K562 (cell line): ENCODE measurements at regions not wholly inside any gene's neighbourhood (a gene's known extent, or its start where the extent isn't known, plus 50 kb on each side); places are given as distances from the start of the nearest gene placed in this dataset.

ENCODE experiments used
- ATAC-seq: fragments of 200-7000 bp; cut with Tn5 transposase; 3 replicates; pipeline ENCODE4 v1.9.1; 2020; ENCODE audit warnings: moderate library complexity
- BruUV-seq: library from RNA; stranded (reverse); fragments of 400-500 nt; replicated peaks from 2 replicates; lab custom pipeline; 2021; lab: Mats Ljungman, UMichigan
- CTCF ChIA-PET: fragments of 300-600 bp; formaldehyde crosslinking; extraction: SDS; loops from one replicate; lab custom pipeline; 2021; ENCODE audit warnings: low intra/inter-chr PET ratio; lab: Yijun Ruan, JAX
- POLR2A ChIA-PET: fragments of 300-600, 350-650 bp; sonication (Branson Sonifier 250); formaldehyde crosslinking; extraction: SDS; loops from one replicate; lab custom pipeline; 2021; ENCODE audit warnings: antibody characterized with exemption, inconsistent platforms; lab: Yijun Ruan, JAX
- DNase-seq, 4 experiments: peaks; one replicate each; pipeline versions ENCODE4 v3.0.0 to v3.0.0-alpha.2; 2011 to 2018; ENCODE audit warnings: low spot score in 3 of 4, mixed read lengths in 3 of 4; ENCODE audit errors: extremely low read depth in 1 of 4
- FAIRE-seq: peaks from 2 replicates; lab custom pipeline; 2011; peaks lifted over from hg19 to GRCh38; lab: Jason Lieb, UNC
- H2AFZ ChIP-seq: 2 replicates; pipeline ENCODE4 v1.6.0; 2011; ENCODE audit warnings: low read depth, low read length, control low read depth, inconsistent platforms
- H3K27ac ChIP-seq: fragments of 200-600 bp; 3 replicates; pipeline ENCODE4 v1.8.0; 2011; ENCODE audit warnings: low read depth, mild to moderate bottlenecking, control low read depth, inconsistent platforms, low read length, moderate library complexity, mixed read lengths; ENCODE audit errors: extremely low read depth
- H3K27me3 ChIP-seq, 2 experiments: fragments of 300-600 bp in 1 of 2; 2 replicates in 1 of 2; 3 replicates in 1 of 2; pipeline versions ENCODE4 v1.6.0 to v1.8.0; 2011; ENCODE audit warnings: inconsistent platforms in 2 of 2, low read length in 2 of 2, mild to moderate bottlenecking in 1 of 2, mixed read lengths in 1 of 2, moderate library complexity in 1 of 2; ENCODE audit not compliant: control insufficient read depth in 2 of 2, insufficient read depth in 2 of 2
- H3K36me3 ChIP-seq: fragments of 300-600 bp; 3 replicates; pipeline ENCODE4 v1.8.0; 2011; ENCODE audit warnings: mild to moderate bottlenecking, low read length, inconsistent platforms; ENCODE audit not compliant: control insufficient read depth, insufficient read depth
- H3K4me1 ChIP-seq, 2 experiments: fragments of 200-600 bp in 1 of 2; replicated peaks in 1 of 2; 2 replicates in 1 of 2; 3 replicates in 1 of 2; pipeline versions ENCODE4 v1.5.1 to v1.8.0; 2011; ENCODE audit warnings: inconsistent platforms in 2 of 2, low read length in 2 of 2, mild to moderate bottlenecking in 1 of 2, mixed read lengths in 1 of 2, moderate library complexity in 1 of 2; ENCODE audit not compliant: control insufficient read depth in 2 of 2, insufficient read depth in 2 of 2
- H3K4me2 ChIP-seq: 2 replicates; pipeline ENCODE4 v1.6.1; 2011; ENCODE audit warnings: low read length, control low read depth, inconsistent platforms, mixed read lengths; ENCODE audit not compliant: insufficient read depth
- H3K4me3 ChIP-seq: fragments of 200-600 bp; sonication (generic), shearing (Covaris generic); 2 replicates; pipeline ENCODE4 v1.5.1; 2016; ENCODE audit warnings: control low read depth, inconsistent platforms
- H3K79me2 ChIP-seq: fragments of 200-600 bp; 3 replicates; pipeline ENCODE4 v1.8.0; 2011; ENCODE audit warnings: low read length, inconsistent platforms; ENCODE audit not compliant: control insufficient read depth, insufficient read depth
- H3K9ac ChIP-seq, 2 experiments: 2 replicates each; pipeline versions ENCODE4 v1.6.0 to v1.6.1; 2011; ENCODE audit warnings: low read depth in 2 of 2, low read length in 2 of 2, control low read depth in 1 of 2, inconsistent platforms in 1 of 2, mild to moderate bottlenecking in 1 of 2, mixed read lengths in 1 of 2; ENCODE audit not compliant: insufficient read depth in 1 of 2
- H3K9me1 ChIP-seq: one replicate; pipeline ENCODE4 v1.6.0; 2011; ENCODE audit warnings: inconsistent platforms, mild to moderate bottlenecking, low read length, moderate library complexity; ENCODE audit not compliant: control insufficient read depth, insufficient read depth
- H3K9me3 ChIP-seq: replicated peaks from 2 replicates; pipeline ENCODE4 v1.5.1; 2011; ENCODE audit warnings: low read depth, low read length, inconsistent platforms; ENCODE audit not compliant: control insufficient read depth, insufficient read depth
- H4K20me1 ChIP-seq: replicated peaks from 2 replicates; pipeline ENCODE4 v1.6.1; 2011; ENCODE audit warnings: low read length, inconsistent platforms, mixed read lengths; ENCODE audit not compliant: control insufficient read depth, insufficient read depth
- CBFA2T3 ChIP-seq: fragments of 450-650 bp; IDR thresholded peaks from 2 replicates; pipeline ENCODE4 v1.6.1; 2017
- JUND ChIP-seq, 2 experiments: IDR thresholded peaks; 2 replicates in 1 of 2; 3 replicates in 1 of 2; pipeline ENCODE4 v1.6.1; 2011; ENCODE audit warnings: borderline replicate concordance in 2 of 2, low read depth in 2 of 2, low read length in 2 of 2, improper control_type of control experiment in 1 of 2, missing biosample characterization in 1 of 2, missing genetic modification characterization in 1 of 2, missing genetic modification reagents in 1 of 2
- MCM7 ChIP-seq, 2 experiments: fragments of 450-650 bp; IDR thresholded peaks; 2 replicates each; pipeline ENCODE4 v1.6.1; 2016 to 2018
- MEF2D ChIP-seq: conservative IDR thresholded peaks from 2 replicates; pipeline ENCODE4 v1.6.1; 2016; ENCODE audit warnings: low read depth, missing genetic modification characterization, missing compliant biosample characterization
- NR2C1 ChIP-seq, 2 experiments: fragments of 450-650 bp; IDR thresholded peaks; 2 replicates each; pipeline ENCODE4 v1.6.1; 2017; ENCODE audit warnings: mild to moderate bottlenecking in 2 of 2, antibody characterized with exemption in 1 of 2, inconsistent platforms in 1 of 2, missing compliant biosample characterization in 1 of 2, missing genetic modification characterization in 1 of 2
- PML ChIP-seq: IDR thresholded peaks from 2 replicates; pipeline ENCODE4 v1.6.1; 2012; ENCODE audit warnings: low read length, inconsistent platforms
- RBM17 ChIP-seq: fragments of 200-400 bp; formaldehyde crosslinking; IDR thresholded peaks from 2 replicates; pipeline ENCODE4 v1.6.1; 2017; ENCODE audit warnings: low read depth, mild to moderate bottlenecking, low read length, borderline replicate concordance
- THRAP3 ChIP-seq: fragments of 450-650 bp; IDR thresholded peaks from 2 replicates; pipeline ENCODE4 v1.6.1; 2016; ENCODE audit warnings: mild to moderate bottlenecking, inconsistent platforms, borderline replicate concordance
- TRIM25 ChIP-seq: fragments of 450-650 bp; IDR thresholded peaks from 2 replicates; pipeline ENCODE4 v1.7.0; 2016; ENCODE audit warnings: borderline replicate concordance
- WGBS: fragments of 100-300 bp; shearing (Covaris generic); methylation state at CpG from one replicate; pipeline ENCODE4 v1.1.6; 2016; ENCODE audit warnings: low coverage, mixed read lengths; ENCODE audit not compliant: insufficient coverage; ENCODE audit errors: missing lambda C conversion rate; 5-methylcytosine and 5-hydroxymethylcytosine counted together
- in situ Hi-C: fragments of 300-500 bp; cut with MboI; formaldehyde crosslinking; loops from 4 replicates; pipeline ENCODE4 v1.15.0; 2018; ENCODE audit warnings: inconsistent platforms, mixed read lengths
- intact Hi-C: fragments of 100-400 bp; cut with micrococcal nuclease; formaldehyde crosslinking; loops from 2 replicates; pipeline ENCODE4 v1.14.2; 2022

- ATAC-seq (no peak), FAIRE-seq (no peak), DNase-seq (no peak)
- Histone ChIP-seq H3K27me3 (no peaks in the 10 kb centered on the region), H3K9me1 (no peaks in the 10 kb centered on the region), H3K27ac (no peak overlapping the region), H2AFZ (no peak overlapping the region), H3K4me3 (no peak overlapping the region), H3K9me3 (no peaks in the 10 kb centered on the region), H3K79me2 (no peaks in the 10 kb centered on the region), H3K36me3 (no peaks in the 10 kb centered on the region), H3K4me2 (no peak overlapping the region), H4K20me1 (no peaks in the 10 kb centered on the region), H3K4me1 (no peaks in the 10 kb centered on the region), H3K9ac (no peak overlapping the region)
- ChIA-PET POLR2A (no interaction called here), CTCF (no interaction called here)
- TF ChIP-seq CBFA2T3 (no peak), THRAP3 (no peak), JUND (IDR thresholded peaks at IDR 0.05; ENCODE audit: borderline replicate concordance, low read depth, low read length) (no peak), JUND (tag; IDR thresholded peaks at IDR 0.05; ENCODE audit: borderline replicate concordance, low read depth, low read length) (no peak), NR2C1 (IDR thresholded peaks at IDR 0.05) (no peak), NR2C1 (tag; IDR thresholded peaks at IDR 0.05) (no peak), MEF2D (tag) (no peak), RBM17 (no peak), PML (no peak), TRIM25 (no peak), MCM7 (IDR thresholded peaks at IDR 0.05) (no peak)
- in situ Hi-C loops: no loop called here
- BruUV-seq: no TSS peak
- intact Hi-C loops: no loop called here
- WGBS: 0% methylated on average over 2 of the region's 2 CpGs
These were observed 373.6 kb upstream of the DDI1 start for GRCh38 chr11:103662880-103663279.
